OCI-LY1 (cell line): ENCODE measurements at regions not wholly inside any gene's neighbourhood (a gene's known extent, or its start where the extent isn't known, plus 50 kb on each side); places are given as distances from the start of the nearest gene placed in this dataset.

Experiments
- H2AFZ ChIP-seq: fragments of 200-600 bp; sonication (generic), shearing (Covaris generic); 2 replicates; pipeline ENCODE4 v1.6.0; 2014; ENCODE audit warnings: antibody characterized with exemption, mild to moderate bottlenecking, low read length
- H3F3A ChIP-seq: fragments of 200-600 bp; sonication (generic), shearing (Covaris generic); 2 replicates; pipeline ENCODE4 v1.6.0; 2014; ENCODE audit warnings: mild to moderate bottlenecking, antibody characterized with exemption, low read length, moderate library complexity; ENCODE audit not compliant: insufficient read depth
- H3K27ac ChIP-seq: fragments of 200-600 bp; sonication (generic); 2 replicates; pipeline ENCODE4 v1.5.1; 2014; ENCODE audit warnings: low read length, mixed run types, mild to moderate bottlenecking, low read depth; ENCODE audit not compliant: poor library complexity, severe bottlenecking
- H3K27me3 ChIP-seq: fragments of 200-600 bp; sonication (generic); 2 replicates; pipeline ENCODE4 v1.6.0; 2014; ENCODE audit warnings: antibody characterized with exemption, mild to moderate bottlenecking, low read length, moderate library complexity; ENCODE audit not compliant: insufficient read depth
- H3K36me3 ChIP-seq: fragments of 200-600 bp; sonication (generic); 2 replicates; pipeline ENCODE4 v1.6.1; 2014; ENCODE audit warnings: mild to moderate bottlenecking, antibody characterized with exemption, low read length, moderate library complexity, mixed read lengths; ENCODE audit not compliant: insufficient read depth
- H3K4me1 ChIP-seq: fragments of 200-600 bp; sonication (generic); 2 replicates; pipeline ENCODE4 v1.5.1; 2014; ENCODE audit warnings: mild to moderate bottlenecking, low read length, moderate library complexity; ENCODE audit not compliant: insufficient read depth, severe bottlenecking
- H3K4me2 ChIP-seq: fragments of 200-600 bp; sonication (generic), shearing (Covaris generic); 2 replicates; pipeline ENCODE4 v1.6.1; 2014; ENCODE audit warnings: low read length
- H3K4me3 ChIP-seq: fragments of 200-600 bp; sonication (generic); 2 replicates; pipeline ENCODE4 v1.5.1; 2014; ENCODE audit warnings: low read length, low read depth, mild to moderate bottlenecking, mixed read lengths; ENCODE audit not compliant: poor library complexity, severe bottlenecking
- H3K79me2 ChIP-seq: fragments of 200-600 bp; shearing (Covaris generic); 2 replicates; pipeline ENCODE4 v1.6.1; 2016; ENCODE audit warnings: mixed run types, low read length, mixed read lengths; ENCODE audit not compliant: insufficient read depth
- H3K9ac ChIP-seq: fragments of 200-600 bp; sonication (generic), shearing (Covaris generic); 2 replicates; pipeline ENCODE4 v1.6.1; 2014; ENCODE audit warnings: mild to moderate bottlenecking, low read length, mixed read lengths
- H3K9me2 ChIP-seq: fragments of 200-600 bp; sonication (generic), shearing (Covaris generic); 2 replicates; pipeline ENCODE4 v1.6.1; 2014; ENCODE audit warnings: low read depth, mild to moderate bottlenecking, low read length, mixed read lengths
- H3K9me3 ChIP-seq: fragments of 200-600 bp; shearing (Covaris generic); 2 replicates; pipeline ENCODE4 v1.6.1; 2014; ENCODE audit warnings: low read length, mixed read lengths
- H4K20me1 ChIP-seq: fragments of 200-600 bp; sonication (generic), shearing (Covaris generic); 2 replicates; pipeline ENCODE4 v1.6.0; 2016; ENCODE audit warnings: mild to moderate bottlenecking, low read length; ENCODE audit not compliant: insufficient read depth
- EZH2 ChIP-seq: fragments of 200-600 bp; sonication (generic), shearing (Covaris generic); IDR thresholded peaks from 2 replicates; pipeline ENCODE4 v1.8.0; 2017; ENCODE audit warnings: borderline replicate concordance, mixed run types, mild to moderate bottlenecking, antibody characterized with exemption, low read length, moderate library complexity, mixed read lengths
- TF ChIP-seq, protein P1 (sequence below): fragments of 200-600 bp; sonication (generic), shearing (Covaris generic); IDR thresholded peaks from 2 replicates; pipeline ENCODE4 v1.5.1; 2017; ENCODE audit warnings: mild to moderate bottlenecking, antibody characterized with exemption, low read length, moderate library complexity, mixed read lengths

GRCh38 chr16:60302261-60302660 is 1568.1 kb upstream of the GOT2 start:
- Histone ChIP-seq H3K4me3 (no peak overlapping the region), H3K4me2 (no peak overlapping the region), H3K36me3 (no peaks in the 10 kb centered on the region), H3K9me2 (no peaks in the 10 kb centered on the region), H3K27ac (no peak overlapping the region), H3K9me3 (no peaks in the 10 kb centered on the region), H3K27me3 (no peaks in the 10 kb centered on the region), H3K9ac (no peak overlapping the region), H3K79me2 (no peaks in the 10 kb centered on the region), H3F3A (no peaks in the 10 kb centered on the region), H3K4me1 (no peaks in the 10 kb centered on the region), H2AFZ (no peak overlapping the region), H4K20me1 (no peaks in the 10 kb centered on the region)
- TF ChIP-seq EZH2, result no peak
- TF ChIP-seq, protein P1, sequence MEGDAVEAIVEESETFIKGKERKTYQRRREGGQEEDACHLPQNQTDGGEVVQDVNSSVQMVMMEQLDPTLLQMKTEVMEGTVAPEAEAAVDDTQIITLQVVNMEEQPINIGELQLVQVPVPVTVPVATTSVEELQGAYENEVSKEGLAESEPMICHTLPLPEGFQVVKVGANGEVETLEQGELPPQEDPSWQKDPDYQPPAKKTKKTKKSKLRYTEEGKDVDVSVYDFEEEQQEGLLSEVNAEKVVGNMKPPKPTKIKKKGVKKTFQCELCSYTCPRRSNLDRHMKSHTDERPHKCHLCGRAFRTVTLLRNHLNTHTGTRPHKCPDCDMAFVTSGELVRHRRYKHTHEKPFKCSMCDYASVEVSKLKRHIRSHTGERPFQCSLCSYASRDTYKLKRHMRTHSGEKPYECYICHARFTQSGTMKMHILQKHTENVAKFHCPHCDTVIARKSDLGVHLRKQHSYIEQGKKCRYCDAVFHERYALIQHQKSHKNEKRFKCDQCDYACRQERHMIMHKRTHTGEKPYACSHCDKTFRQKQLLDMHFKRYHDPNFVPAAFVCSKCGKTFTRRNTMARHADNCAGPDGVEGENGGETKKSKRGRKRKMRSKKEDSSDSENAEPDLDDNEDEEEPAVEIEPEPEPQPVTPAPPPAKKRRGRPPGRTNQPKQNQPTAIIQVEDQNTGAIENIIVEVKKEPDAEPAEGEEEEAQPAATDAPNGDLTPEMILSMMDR, result no peak

DNA sequence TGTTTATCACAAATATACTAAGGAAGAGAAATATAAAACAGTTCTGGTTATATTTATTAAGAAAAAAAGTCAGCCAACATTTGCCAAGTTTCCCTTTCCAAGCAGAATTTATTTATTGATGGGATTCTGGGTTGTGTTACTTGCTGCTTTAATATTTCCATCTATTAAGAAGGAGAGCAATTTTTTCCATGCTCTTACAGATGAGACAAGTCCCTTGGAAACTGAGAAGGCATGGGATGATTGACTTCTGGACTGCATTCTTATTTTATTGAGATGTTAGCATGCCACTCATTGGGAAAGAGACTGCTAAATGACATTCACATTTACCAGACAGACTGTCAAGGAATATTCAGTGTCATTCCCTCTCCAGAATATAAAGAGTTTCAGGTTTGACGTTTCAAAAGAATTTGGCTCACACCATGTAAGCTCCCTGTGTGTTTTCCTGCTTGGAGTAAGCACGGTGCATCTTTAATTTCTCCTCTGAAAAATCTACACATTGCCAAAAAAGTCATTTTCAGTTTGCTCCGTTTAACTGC is 1565.2 kb upstream of the GOT2 start:
- Histone ChIP-seq H3K4me3 (no peak overlapping the region), H3K79me2 (no peaks in the 10 kb centered on the region), H3K4me2 (no peak overlapping the region), H3K4me1 (no peaks in the 10 kb centered on the region), H3K9ac (no peak overlapping the region), H3K9me3 (no peaks in the 10 kb centered on the region), H3F3A (no peaks in the 10 kb centered on the region), H3K27me3 (no peaks in the 10 kb centered on the region), H3K36me3 (no peaks in the 10 kb centered on the region), H3K27ac (no peak overlapping the region), H2AFZ (no peak overlapping the region), H4K20me1 (no peaks in the 10 kb centered on the region), H3K9me2 (no peaks in the 10 kb centered on the region)
- TF ChIP-seq, protein P1, result no peak
- no peak for TF ChIP-seq EZH2

DNA sequence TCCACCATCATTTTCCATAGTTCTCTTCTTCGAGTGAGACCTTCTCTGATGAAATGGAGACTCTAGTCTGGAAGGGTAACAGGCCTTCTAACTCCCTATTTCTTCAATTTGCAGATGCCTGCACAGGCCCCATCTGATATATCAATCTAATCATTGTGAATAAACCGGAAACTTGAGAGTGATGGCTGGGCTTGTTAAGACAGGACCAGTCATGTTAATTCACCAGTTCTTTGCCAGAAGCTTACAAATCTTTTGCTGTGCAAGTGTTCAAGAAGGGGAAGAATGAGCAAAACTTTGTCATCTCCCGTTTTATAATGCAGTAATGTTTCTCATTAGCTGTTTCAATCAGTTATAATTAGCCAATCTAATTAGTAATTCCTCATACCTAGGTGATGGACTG is 1561.3 kb upstream of the GOT2 start:
- no peak overlapping the region for H3K4me2 ChIP-seq
- TF ChIP-seq, protein P1, result no peak
- no peak for TF ChIP-seq EZH2
- no peaks in the 10 kb centered on the region for H3K27me3 ChIP-seq
- no peaks in the 10 kb centered on the region for H3K9me2 ChIP-seq
- no peaks in the 10 kb centered on the region for H3K79me2 ChIP-seq
- H3K9me3 ChIP-seq, result no peaks in the 10 kb centered on the region
- no peak overlapping the region for H2AFZ ChIP-seq
- no peaks in the 10 kb centered on the region for H4K20me1 ChIP-seq
- no peak overlapping the region for H3K9ac ChIP-seq
- no peak overlapping the region for H3K4me3 ChIP-seq
- H3K36me3 ChIP-seq, result no peaks in the 10 kb centered on the region
- H3K4me1 ChIP-seq, result no peaks in the 10 kb centered on the region
- no peak overlapping the region for H3K27ac ChIP-seq
- no peaks in the 10 kb centered on the region for H3F3A ChIP-seq
